Mesothelial cell of epicardium (in vitro differentiated cells): ENCODE measurements at regions not wholly inside any gene's neighbourhood (a gene's known extent, or its start where the extent isn't known, plus 50 kb on each side); places are given as distances from the start of the nearest gene placed in this dataset.
"Not testable (repeated sequence)": the region's sequence is repeated elsewhere in the genome, so short reads cannot be mapped to it uniquely, and the experiment has no call there.

Source experiments
- DNase-seq, 2 experiments: peaks; one replicate each; pipeline ENCODE4 v3.0.0; 2021; ENCODE audit warnings: low spot score in 2 of 2; ENCODE audit not compliant: unreplicated experiment in 2 of 2
- H3K27ac Mint-ChIP-seq: 2 replicates; pipeline ENCODE4 v1.8.0; 2021; ENCODE audit warnings: mixed read lengths
- H3K27me3 Mint-ChIP-seq: 2 replicates; pipeline ENCODE4 v1.8.0; 2021; ENCODE audit warnings: low read depth, mixed read lengths
- H3K36me3 Mint-ChIP-seq: 2 replicates; pipeline ENCODE4 v1.8.0; 2021; ENCODE audit warnings: mixed read lengths
- H3K4me1 Mint-ChIP-seq: 2 replicates; pipeline ENCODE4 v1.8.0; 2021; ENCODE audit warnings: mixed read lengths
- H3K4me3 Mint-ChIP-seq: 2 replicates; pipeline ENCODE4 v1.8.0; 2021; ENCODE audit warnings: mild to moderate bottlenecking, moderate library complexity, mixed read lengths
- H3K9me3 Mint-ChIP-seq: 2 replicates; pipeline ENCODE4 v1.8.0; 2021; ENCODE audit warnings: mixed read lengths
- CTCF ChIP-seq: fragments of 200-600 bp; sonication (generic); IDR thresholded peaks from one replicate; pipeline ENCODE4 v1.5.0; 2021; ENCODE audit warnings: antibody characterized with exemption; ENCODE audit not compliant: unreplicated experiment

DNA sequence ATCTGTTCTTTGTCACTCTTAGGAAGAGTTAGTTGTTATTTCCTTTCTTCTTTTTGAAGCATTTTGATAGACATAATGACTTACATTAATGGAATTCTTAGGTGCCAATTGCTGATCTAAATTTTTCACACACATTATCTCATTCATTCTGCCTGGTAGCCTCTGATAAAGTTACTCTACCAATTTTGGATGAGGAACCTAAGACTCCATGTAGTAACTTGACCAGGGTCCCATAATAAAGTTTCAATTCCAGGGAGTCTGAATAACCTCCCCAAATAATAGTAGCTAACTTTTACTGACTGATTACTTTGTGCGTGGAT lies 73.2 kb upstream of the CITED2 start:
- peaks cover 40% of the 10 kb centered on the region for H3K4me1 Mint-ChIP-seq
- no peak overlapping the region for H3K4me3 Mint-ChIP-seq
- no peaks in the 10 kb centered on the region for H3K9me3 Mint-ChIP-seq

DNA sequence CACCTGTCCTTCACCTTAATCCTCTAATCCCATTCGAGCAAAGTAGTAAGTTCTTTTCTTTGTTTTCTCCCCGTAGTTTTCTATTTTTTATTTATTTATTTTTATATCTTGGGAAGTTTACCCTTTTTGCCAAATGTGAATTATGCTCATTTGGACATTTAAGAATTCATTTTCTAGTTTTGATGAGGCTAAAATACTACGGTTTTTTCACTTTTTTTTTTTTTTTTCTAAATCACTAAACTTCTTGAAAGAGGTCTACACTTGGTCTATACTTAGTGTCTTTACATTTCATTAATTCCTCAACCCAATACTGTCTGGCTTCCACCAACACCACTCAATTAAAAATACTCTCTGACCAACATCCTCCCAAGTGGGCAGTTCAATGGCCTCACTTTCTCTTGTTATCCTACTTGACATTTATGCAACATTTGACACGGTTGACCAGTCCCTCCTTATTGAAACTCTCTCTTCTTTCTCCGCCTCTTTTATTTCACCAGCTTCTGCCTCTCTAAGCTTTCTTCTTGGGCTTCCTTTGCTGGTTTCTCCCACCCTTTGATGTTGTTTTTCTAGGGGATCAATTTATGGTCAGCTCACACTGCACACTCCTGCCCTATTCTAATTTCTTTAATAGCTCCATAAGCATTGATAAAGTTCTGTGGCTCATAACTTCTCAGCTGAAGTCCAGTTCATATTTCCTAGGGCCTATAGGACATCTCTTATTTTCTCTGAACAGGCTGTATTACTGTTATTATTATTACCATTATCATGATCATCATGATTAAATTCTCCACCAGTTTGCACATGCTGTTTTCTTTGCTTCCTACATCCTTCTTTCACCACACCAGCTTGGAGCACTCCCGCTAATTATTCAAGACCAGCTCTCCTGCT lies 72.6 kb upstream of the CITED2 start:
- H3K4me3 Mint-ChIP-seq, result no peak overlapping the region
- DNase-seq, result no peak
- no peaks in the 10 kb centered on the region for H3K9me3 Mint-ChIP-seq
- H3K36me3 Mint-ChIP-seq, result no peaks in the 10 kb centered on the region
- no peak overlapping the region for H3K27ac Mint-ChIP-seq
- no peaks in the 10 kb centered on the region for H3K27me3 Mint-ChIP-seq
- TF ChIP-seq CTCF, result no peak
- H3K4me1 Mint-ChIP-seq, result peaks cover 37% of the 10 kb centered on the region

More for the DNA sequence above, 73.2 kb upstream of the CITED2 start:
- no peak for TF ChIP-seq CTCF
- Mint-ChIP-seq H3K36me3 (no peaks in the 10 kb centered on the region), H3K27ac (no peak overlapping the region), H3K27me3 (no peaks in the 10 kb centered on the region)
- no peak for DNase-seq

GRCh38 chr6:139446138-139446715 lies 71.8 kb upstream of the CITED2 start:
- no peaks in the 10 kb centered on the region for H3K9me3 Mint-ChIP-seq
- H3K27ac Mint-ChIP-seq, result no peak overlapping the region
- no peaks in the 10 kb centered on the region for H3K27me3 Mint-ChIP-seq
- H3K36me3 Mint-ChIP-seq, result no peaks in the 10 kb centered on the region
- no peak for TF ChIP-seq CTCF
- no peak for DNase-seq
- H3K4me3 Mint-ChIP-seq, result no peak overlapping the region
- H3K4me1 Mint-ChIP-seq, result peaks cover 30% of the 10 kb centered on the region

DNA sequence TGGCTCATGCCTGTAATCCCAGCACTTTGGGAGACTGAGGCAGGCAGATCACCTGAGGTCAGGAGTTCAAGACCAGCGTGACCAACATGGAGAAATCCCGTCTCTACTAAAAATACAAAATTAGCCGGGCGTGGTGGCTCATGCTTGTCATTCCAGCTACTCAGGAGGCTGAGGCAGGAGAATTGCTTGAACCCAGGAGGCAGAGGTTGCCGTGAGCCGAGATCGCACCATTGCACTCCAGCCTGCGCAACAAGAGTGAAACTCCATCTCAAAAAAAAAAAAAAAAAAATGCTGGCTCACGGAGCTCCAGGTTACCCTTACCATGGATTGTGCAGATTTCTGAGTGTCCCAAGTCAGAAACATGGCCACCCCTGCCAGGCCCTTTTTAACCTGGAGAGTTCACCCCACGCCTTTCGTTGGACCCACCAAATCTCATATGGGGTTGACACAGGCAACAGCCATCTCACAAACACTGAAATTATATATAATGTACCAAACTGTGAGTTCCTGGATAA lies 69.9 kb upstream of the CITED2 start:
- not testable (repeated sequence) for H3K36me3 Mint-ChIP-seq, H3K27ac Mint-ChIP-seq, H3K9me3 Mint-ChIP-seq, DNase-seq, H3K4me3 Mint-ChIP-seq, H3K27me3 Mint-ChIP-seq
- H3K4me1 Mint-ChIP-seq, result peaks cover 23% of the 10 kb centered on the region

GRCh38 chr6:139443231-139444112 lies 69.0 kb upstream of the CITED2 start:
- Mint-ChIP-seq H3K4me3 (no peak overlapping the region), H3K4me1 (peaks cover 29% of the 10 kb centered on the region), H3K27ac (no peak overlapping the region), H3K27me3 (no peaks in the 10 kb centered on the region), H3K9me3 (no peaks in the 10 kb centered on the region), H3K36me3 (no peaks in the 10 kb centered on the region)
- TF ChIP-seq CTCF, result no peak
- DNase-seq, result no peak
